Natural killer cell (primary cell): ENCODE measurements at regions not wholly inside any gene's neighbourhood (a gene's known extent, or its start where the extent isn't known, plus 50 kb on each side); places are given as distances from the start of the nearest gene placed in this dataset.

Experiments
- ATAC-seq, 3 donors: fragments of 150-1000 bp in 2 of 3; fragments of 200-7000 bp in 1 of 3; cut with Tn5 transposase; 1 replicate in 1 of 3; 2 replicates in 2 of 3; pipeline ENCODE4 v1.10.0; 2021; ENCODE audit warnings: mild to moderate bottlenecking in 2 of 3, moderate library complexity in 2 of 3
- DNase-seq, 2 donors: peaks; one replicate each; pipeline versions ENCODE4 v3.0.0 to v3.0.0-alpha.2; 2013 to 2021; ENCODE audit warnings: mixed read lengths in 1 of 2
- H3K27ac ChIP-seq: one replicate; pipeline ENCODE4 v1.5.1; 2013; ENCODE audit warnings: mild to moderate bottlenecking, low read length
- H3K27me3 ChIP-seq: one replicate; pipeline ENCODE4 v1.6.1; 2013; ENCODE audit warnings: low read length; ENCODE audit not compliant: control insufficient read depth, insufficient read depth
- H3K36me3 ChIP-seq: one replicate; pipeline ENCODE4 v1.6.1; 2013; ENCODE audit warnings: low read length; ENCODE audit not compliant: control insufficient read depth, insufficient read depth
- H3K4me1 ChIP-seq: one replicate; pipeline ENCODE4 v1.6.1; 2013; ENCODE audit warnings: low read length; ENCODE audit not compliant: control insufficient read depth, insufficient read depth
- H3K4me3 ChIP-seq: one replicate; pipeline ENCODE4 v1.5.1; 2013; ENCODE audit warnings: low read length
- H3K9me3 ChIP-seq: one replicate; pipeline ENCODE4 v1.6.1; 2013; ENCODE audit warnings: low read length; ENCODE audit not compliant: control insufficient read depth, insufficient read depth
- H3K27ac Mint-ChIP-seq, 2 donors: one replicate each; pipeline ENCODE4 v1.8.0; 2022; ENCODE audit warnings: mild to moderate bottlenecking in 2 of 2, mixed read lengths in 2 of 2, moderate library complexity in 1 of 2
- H3K27me3 Mint-ChIP-seq, 2 donors: one replicate each; pipeline ENCODE4 v1.8.0; 2022; ENCODE audit warnings: low read depth in 2 of 2, mixed read lengths in 2 of 2
- H3K36me3 Mint-ChIP-seq: one replicate; pipeline ENCODE4 v1.8.0; 2022; ENCODE audit warnings: mixed read lengths
- H3K4me1 Mint-ChIP-seq, 2 donors: one replicate each; pipeline ENCODE4 v1.8.0; 2022; ENCODE audit warnings: mixed read lengths in 2 of 2
- H3K4me3 Mint-ChIP-seq: one replicate; pipeline ENCODE4 v1.8.0; 2022; ENCODE audit warnings: mild to moderate bottlenecking, moderate library complexity, mixed read lengths
- H3K9me3 Mint-ChIP-seq, 2 donors: one replicate each; pipeline ENCODE4 v1.8.0; 2022; ENCODE audit warnings: mixed read lengths in 2 of 2
- WGBS: methylation state at CpG from one replicate; pipeline ENCODE4 v1.1.7; 2013; ENCODE audit warnings: missing lambda C conversion rate; ENCODE audit not compliant: insufficient coverage; 5-methylcytosine and 5-hydroxymethylcytosine counted together
- intact Hi-C: fragments of 100-400 bp; cut with micrococcal nuclease; formaldehyde crosslinking; loops from one replicate; pipeline ENCODE4 v1.14.2; 2022
- TF ChIP-seq, protein P1 (sequence below): fragments of 200-600 bp; IDR thresholded peaks from one replicate; pipeline ENCODE4 v1.8.0; 2022; ENCODE audit warnings: antibody characterized with exemption

DNA sequence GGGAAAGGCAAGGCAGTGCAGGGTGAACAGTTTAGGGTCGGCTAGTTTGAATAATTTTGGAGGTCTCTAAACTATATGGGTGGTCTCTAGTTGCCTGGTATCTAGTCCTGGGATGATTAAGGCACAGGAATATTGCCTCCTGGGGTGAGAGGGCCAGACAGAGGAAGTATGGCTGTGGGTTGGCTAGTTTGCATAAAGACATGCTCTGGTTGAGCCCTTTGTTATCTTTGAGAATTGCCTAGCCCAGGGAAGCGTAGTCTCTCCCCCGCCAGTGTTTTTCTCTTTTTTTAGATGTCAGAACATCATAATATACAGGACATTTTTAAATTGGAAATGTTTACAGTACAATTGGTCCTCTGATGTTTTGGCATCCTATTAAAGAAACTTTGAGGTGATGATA is 163.5 kb downstream of the PWWP3B start:
- Mint-ChIP-seq H3K27ac (no peak overlapping the region), H3K36me3 (no peaks in the 10 kb centered on the region), H3K4me1 (no peaks in the 10 kb centered on the region), H3K9me3 (peaks cover 0 to 5% of the 10 kb centered on the region in 2 donors), H3K4me3 (no peak overlapping the region), H3K27me3 (no peaks in the 10 kb centered on the region)
- TF ChIP-seq, protein P1, sequence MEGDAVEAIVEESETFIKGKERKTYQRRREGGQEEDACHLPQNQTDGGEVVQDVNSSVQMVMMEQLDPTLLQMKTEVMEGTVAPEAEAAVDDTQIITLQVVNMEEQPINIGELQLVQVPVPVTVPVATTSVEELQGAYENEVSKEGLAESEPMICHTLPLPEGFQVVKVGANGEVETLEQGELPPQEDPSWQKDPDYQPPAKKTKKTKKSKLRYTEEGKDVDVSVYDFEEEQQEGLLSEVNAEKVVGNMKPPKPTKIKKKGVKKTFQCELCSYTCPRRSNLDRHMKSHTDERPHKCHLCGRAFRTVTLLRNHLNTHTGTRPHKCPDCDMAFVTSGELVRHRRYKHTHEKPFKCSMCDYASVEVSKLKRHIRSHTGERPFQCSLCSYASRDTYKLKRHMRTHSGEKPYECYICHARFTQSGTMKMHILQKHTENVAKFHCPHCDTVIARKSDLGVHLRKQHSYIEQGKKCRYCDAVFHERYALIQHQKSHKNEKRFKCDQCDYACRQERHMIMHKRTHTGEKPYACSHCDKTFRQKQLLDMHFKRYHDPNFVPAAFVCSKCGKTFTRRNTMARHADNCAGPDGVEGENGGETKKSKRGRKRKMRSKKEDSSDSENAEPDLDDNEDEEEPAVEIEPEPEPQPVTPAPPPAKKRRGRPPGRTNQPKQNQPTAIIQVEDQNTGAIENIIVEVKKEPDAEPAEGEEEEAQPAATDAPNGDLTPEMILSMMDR: no peak
- Histone ChIP-seq H3K9me3 (no peaks in the 10 kb centered on the region), H3K36me3 (no peaks in the 10 kb centered on the region), H3K4me3 (no peak overlapping the region), H3K4me1 (no peaks in the 10 kb centered on the region), H3K27me3 (no peaks in the 10 kb centered on the region), H3K27ac (no peak overlapping the region)
- WGBS: 57% methylated on average over 1 of the region's 3 CpGs
- ATAC-seq (no peak), DNase-seq (no peak)
- intact Hi-C loops: no loop called here

DNA sequence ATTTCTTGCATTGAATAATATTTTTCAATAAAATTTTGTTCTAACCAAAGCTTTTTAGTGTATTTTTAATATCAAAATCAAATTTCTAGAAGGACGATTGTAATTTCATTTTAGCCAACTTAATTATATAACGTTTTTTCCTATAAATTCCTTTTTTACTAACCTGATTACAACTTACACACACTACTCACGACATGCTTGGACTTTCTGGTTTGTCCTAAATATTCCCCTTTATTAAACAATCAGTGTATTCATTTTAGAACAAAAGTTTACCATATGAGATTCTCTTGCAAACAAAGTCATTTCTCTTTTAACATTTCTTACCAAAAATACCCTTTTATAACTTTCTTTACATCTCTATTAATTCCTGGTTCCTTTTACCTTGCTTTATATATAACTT is 173.7 kb downstream of the PWWP3B start:
- intact Hi-C loops: no loop called here
- no peaks in the 10 kb centered on the region for H3K4me1 ChIP-seq
- H3K27ac ChIP-seq: no peak overlapping the region
- H3K9me3 ChIP-seq: no peaks in the 10 kb centered on the region
- Mint-ChIP-seq H3K27me3 (no peaks in the 10 kb centered on the region), H3K4me3 (no peak overlapping the region), H3K27ac (no peak overlapping the region), H3K4me1 (no peaks in the 10 kb centered on the region), H3K9me3 (peaks cover 0 to 3% of the 10 kb centered on the region in 2 donors), H3K36me3 (no peaks in the 10 kb centered on the region)
- no peak overlapping the region for H3K4me3 ChIP-seq
- no peak for DNase-seq
- TF ChIP-seq, protein P1: no peak
- no peak for ATAC-seq
- H3K27me3 ChIP-seq: no peaks in the 10 kb centered on the region
- no peaks in the 10 kb centered on the region for H3K36me3 ChIP-seq
- WGBS: 55% methylated on average over 3 of the region's 3 CpGs

DNA sequence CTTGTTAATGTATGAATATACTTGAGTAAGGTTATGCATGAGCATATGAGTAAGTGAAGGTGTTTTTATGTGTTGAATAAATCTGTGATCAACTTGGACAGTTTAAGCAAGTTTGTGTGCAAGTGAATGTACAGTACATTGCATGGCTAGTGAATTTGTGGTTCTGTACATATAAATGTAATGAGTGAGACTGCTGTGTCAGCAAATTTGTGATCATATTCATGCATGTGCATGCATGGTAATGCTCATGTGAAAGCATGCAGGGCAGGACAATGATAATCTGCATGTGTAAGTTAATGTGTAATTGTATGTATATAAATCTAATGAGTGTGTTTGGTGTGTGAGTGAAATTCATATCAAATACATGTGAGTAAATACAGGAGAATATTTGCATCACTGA is 188.5 kb downstream of the PWWP3B start:
- DNase-seq (no peak), ATAC-seq (no peak)
- no peak overlapping the region for H3K4me3 Mint-ChIP-seq
- H3K36me3 Mint-ChIP-seq: no peaks in the 10 kb centered on the region
- H3K4me1 Mint-ChIP-seq: no peaks in the 10 kb centered on the region
- H3K27me3 ChIP-seq: no peaks in the 10 kb centered on the region
- peaks cover 0 to 2% of the 10 kb centered on the region in 2 donors for H3K9me3 Mint-ChIP-seq
- H3K4me3 ChIP-seq: no peak overlapping the region
- no peak overlapping the region for H3K27ac ChIP-seq
- peaks cover 0 to 6% of the 10 kb centered on the region in 2 donors for H3K27me3 Mint-ChIP-seq
- H3K36me3 ChIP-seq: no peaks in the 10 kb centered on the region
- TF ChIP-seq, protein P1: no peak
- intact Hi-C loops: no loop called here
- H3K9me3 ChIP-seq: no peaks in the 10 kb centered on the region
- H3K27ac Mint-ChIP-seq: no peak overlapping the region
- no peaks in the 10 kb centered on the region for H3K4me1 ChIP-seq

DNA sequence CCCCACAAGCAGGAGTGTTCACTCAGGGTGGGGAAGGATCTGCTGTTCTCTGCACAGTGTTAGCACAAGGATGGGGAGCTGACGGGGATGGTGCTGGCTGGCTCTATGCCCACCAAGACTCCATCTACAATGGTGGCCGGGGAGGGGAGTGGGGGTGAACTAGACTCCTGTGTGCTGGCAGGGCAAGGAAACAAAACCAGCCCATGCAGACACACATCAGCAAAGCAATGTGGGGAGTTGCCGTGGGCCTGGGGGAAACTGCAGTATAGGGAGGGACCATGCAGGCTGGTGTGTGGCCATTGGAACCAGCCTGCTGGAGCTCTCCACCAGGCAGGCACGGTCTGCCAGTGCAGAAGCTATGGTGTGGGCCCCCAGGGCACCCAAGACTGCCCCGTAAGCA is 195.1 kb downstream of the PWWP3B start:
- 87% methylated on average over 4 of the region's 5 CpGs for WGBS
- no peaks in the 10 kb centered on the region for H3K36me3 ChIP-seq
- no peak overlapping the region for H3K4me3 Mint-ChIP-seq

More for the DNA sequence above, 195.1 kb downstream of the PWWP3B start:
- H3K27ac ChIP-seq: no peak overlapping the region
- H3K9me3 ChIP-seq: no peaks in the 10 kb centered on the region
- H3K27me3 ChIP-seq: no peaks in the 10 kb centered on the region
- H3K9me3 Mint-ChIP-seq: peaks cover 0 to 2% of the 10 kb centered on the region in 2 donors
- no peaks in the 10 kb centered on the region for H3K36me3 Mint-ChIP-seq
- TF ChIP-seq, protein P1: no peak
- H3K27me3 Mint-ChIP-seq: peaks cover 0 to 6% of the 10 kb centered on the region in 2 donors
- DNase-seq (no peak), ATAC-seq (no peak)
- no peaks in the 10 kb centered on the region for H3K4me1 Mint-ChIP-seq
- H3K27ac Mint-ChIP-seq: no peak overlapping the region
- intact Hi-C loops: no loop called here
- no peak overlapping the region for H3K4me3 ChIP-seq
- H3K4me1 ChIP-seq: no peaks in the 10 kb centered on the region
